ENCODE measurements at regions not wholly inside any gene's neighbourhood (a gene's known extent, or its start where the extent isn't known, plus 50 kb on each side); places are given as distances from the start of the nearest gene placed in this dataset.

- Mint-ChIP-seq H3K4me1 (peaks cover 4% of the 10 kb centered on the region; the same call in 1 of the 2 replicates), H3K4me3 (no peak overlapping the region), H3K9me3 (peaks cover 11% of the 10 kb centered on the region), H3K27me3 (ENCODE audit: low read depth) (no peaks in the 10 kb centered on the region), H3K27ac (no peak overlapping the region), H3K36me3 (no peaks in the 10 kb centered on the region)
- CTCF ChIA-PET, result no interaction called here
- no peak for DNase-seq (ENCODE audit: low spot score)
- TF ChIP-seq PRDM15 (CRISPR knock-in tag; IDR thresholded peaks at IDR 0.05) (no peak), NR1H2 (CRISPR knock-in tag; IDR thresholded peaks at IDR 0.05) (no peak), FOXP4 (CRISPR knock-in tag; IDR thresholded peaks at IDR 0.05) (no peak), ZSCAN18 (CRISPR knock-in tag; IDR thresholded peaks at IDR 0.05) (no peak), ZNF263 (CRISPR knock-in tag; IDR thresholded peaks at IDR 0.05; ENCODE audit: low read depth) (no peak), GTF2I (CRISPR knock-in tag; conservative IDR thresholded peaks at IDR 0.05) (no peak), ATF2 (CRISPR knock-in tag; IDR thresholded peaks at IDR 0.05; ENCODE audit: borderline replicate concordance, low read depth) (no peak), SMAD4 (CRISPR knock-in tag; IDR thresholded peaks at IDR 0.05) (no peak), EMX1 (CRISPR knock-in tag; IDR thresholded peaks at IDR 0.05) (no peak), GABPB1 (CRISPR knock-in tag; IDR thresholded peaks at IDR 0.05) (no peak), USF1 (CRISPR knock-in tag; IDR thresholded peaks at IDR 0.05) (no peak), JUN (CRISPR knock-in tag; IDR thresholded peaks at IDR 0.05) (no peak), NFE2L1 (CRISPR knock-in tag; IDR thresholded peaks at IDR 0.05) (no peak), SP1 (CRISPR knock-in tag; conservative IDR thresholded peaks at IDR 0.05) (no peak), ZNF423 (CRISPR knock-in tag; IDR thresholded peaks at IDR 0.05) (no peak), FOXP1 (CRISPR knock-in tag; IDR thresholded peaks at IDR 0.05; ENCODE audit: borderline replicate concordance) (no peak), ZBTB21 (CRISPR knock-in tag; IDR thresholded peaks at IDR 0.05; ENCODE audit: borderline replicate concordance) (no peak)
- POLR2A ChIA-PET, result no interaction called here
- ATAC-seq, result no peak
Measured at GRCh38 chr1:88540255-88540654, 143.8 kb upstream of the PKN2 start.

GRCh38 chr1:88541596-88541995 is 142.5 kb upstream of the PKN2 start:
- ChIA-PET CTCF (no interaction called here), POLR2A (no interaction called here)
- Mint-ChIP-seq H3K27ac (no peak overlapping the region), H3K27me3 (ENCODE audit: low read depth) (no peaks in the 10 kb centered on the region), H3K36me3 (no peaks in the 10 kb centered on the region), H3K4me1 (peaks cover 4% of the 10 kb centered on the region; the same call in 1 of the 2 replicates), H3K9me3 (peaks cover 11% of the 10 kb centered on the region), H3K4me3 (no peak overlapping the region)
- DNase-seq (ENCODE audit: low spot score) (no peak), ATAC-seq (no peak)
- no peak for TF ChIP-seq ZNF425 (CRISPR knock-in tag; conservative IDR thresholded peaks at IDR 0.05)
- TF ChIP-seq MLX (CRISPR knock-in tag; IDR thresholded peaks at IDR 0.05), result no peak
- TF ChIP-seq JAZF1 (CRISPR knock-in tag; IDR thresholded peaks at IDR 0.05), result no peak
- TF ChIP-seq HMGA2 (CRISPR knock-in tag; IDR thresholded peaks at IDR 0.05), result no peak
